ENCODE measurements at regions not wholly inside any gene's neighbourhood (a gene's known extent, or its start where the extent isn't known, plus 50 kb on each side); places are given as distances from the start of the nearest gene placed in this dataset.

DNA sequence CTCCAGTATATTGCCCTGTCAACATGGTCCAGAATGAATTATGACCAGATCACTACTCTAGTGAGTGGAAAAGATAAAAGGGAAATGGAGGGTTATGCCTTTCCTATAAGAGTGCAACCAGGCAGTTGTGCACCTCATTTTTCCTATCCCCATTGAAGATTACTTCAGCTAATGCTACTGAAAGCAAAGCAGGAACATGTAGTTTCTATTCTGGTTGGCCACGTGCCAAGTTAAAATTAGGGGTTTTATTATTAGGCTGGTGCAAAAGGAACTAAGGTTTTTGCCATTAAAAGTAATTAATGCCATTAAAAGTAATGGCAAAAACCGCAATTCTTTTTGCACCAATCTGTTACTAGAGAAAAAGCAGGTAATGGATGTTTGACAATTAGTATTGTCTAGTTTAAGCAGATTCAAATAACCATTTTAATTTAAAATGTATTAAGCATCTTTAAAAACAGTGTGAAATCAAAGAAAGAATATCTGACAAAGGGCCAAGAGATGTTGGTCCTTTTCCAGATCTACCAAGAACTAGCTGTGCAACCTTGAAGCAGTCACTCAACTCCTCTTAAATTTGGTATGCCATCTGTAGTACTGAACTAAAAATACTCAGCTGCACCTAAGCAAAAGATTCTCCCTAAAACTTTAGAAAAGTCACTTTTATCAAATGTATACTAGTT, 567.5 kb upstream of the CCDC54 start:
- Histone ChIP-seq H3K27me3 (ENCODE audit: control insufficient read depth in 2 of 2, insufficient read depth in 2 of 2, low read length in 2 of 2) (no peaks in the 10 kb centered on the region), H3K36me3 (ENCODE audit: control insufficient read depth in 2 of 2, insufficient read depth in 2 of 2, low read length in 2 of 2) (no peaks in the 10 kb centered on the region), H3K4me3 (ENCODE audit: low read length in 2 of 2) (no peak overlapping the region), H3K27ac (ENCODE audit: low read depth in 2 of 2, low read length in 2 of 2) (no peak overlapping the region), H3K4me1 (ENCODE audit: control insufficient read depth in 2 of 2, insufficient read depth in 2 of 2, low read length in 2 of 2) (no peaks in the 10 kb centered on the region), H3K9me3 (ENCODE audit: control insufficient read depth in 2 of 2, low read length in 2 of 2) (no peaks in the 10 kb centered on the region), H3K9ac (ENCODE audit: low read depth in 1 of 2, low read length in 2 of 2) (no peak overlapping the region)

DNA sequence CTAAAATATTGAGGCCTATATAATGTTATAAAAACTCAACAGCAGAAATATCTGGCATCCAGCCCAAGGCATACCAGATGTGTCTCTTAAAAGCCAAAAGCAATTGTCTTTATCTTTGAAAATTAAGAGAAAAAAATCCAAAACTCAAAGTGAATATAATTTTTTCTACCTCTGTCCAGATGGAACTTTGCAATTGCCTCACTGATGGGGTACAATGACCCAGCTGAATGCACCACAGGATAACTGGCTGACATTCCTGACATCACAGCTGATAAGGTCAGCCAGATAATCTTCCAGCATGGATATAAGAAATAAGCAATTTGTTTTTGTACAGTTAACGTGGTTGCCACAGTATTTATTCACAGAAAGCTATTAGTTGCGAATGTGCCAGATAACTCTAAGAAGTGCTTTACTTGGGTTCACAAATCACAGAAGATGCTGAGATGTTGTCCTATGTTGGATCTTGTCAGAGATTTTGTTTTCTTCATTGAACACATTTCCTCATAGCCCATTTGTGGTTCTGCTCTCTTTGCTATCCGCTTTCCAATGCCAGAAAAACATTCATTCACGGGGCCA, 566.9 kb upstream of the CCDC54 start:
- Histone ChIP-seq H3K36me3 (ENCODE audit: control insufficient read depth in 2 of 2, insufficient read depth in 2 of 2, low read length in 2 of 2) (no peaks in the 10 kb centered on the region), H3K4me1 (ENCODE audit: control insufficient read depth in 2 of 2, insufficient read depth in 2 of 2, low read length in 2 of 2) (no peaks in the 10 kb centered on the region), H3K9ac (ENCODE audit: low read depth in 1 of 2, low read length in 2 of 2) (no peak overlapping the region), H3K9me3 (ENCODE audit: control insufficient read depth in 2 of 2, low read length in 2 of 2) (no peaks in the 10 kb centered on the region), H3K27me3 (ENCODE audit: control insufficient read depth in 2 of 2, insufficient read depth in 2 of 2, low read length in 2 of 2) (no peaks in the 10 kb centered on the region), H3K4me3 (ENCODE audit: low read length in 2 of 2) (no peak overlapping the region), H3K27ac (ENCODE audit: low read depth in 2 of 2, low read length in 2 of 2) (no peak overlapping the region)

DNA sequence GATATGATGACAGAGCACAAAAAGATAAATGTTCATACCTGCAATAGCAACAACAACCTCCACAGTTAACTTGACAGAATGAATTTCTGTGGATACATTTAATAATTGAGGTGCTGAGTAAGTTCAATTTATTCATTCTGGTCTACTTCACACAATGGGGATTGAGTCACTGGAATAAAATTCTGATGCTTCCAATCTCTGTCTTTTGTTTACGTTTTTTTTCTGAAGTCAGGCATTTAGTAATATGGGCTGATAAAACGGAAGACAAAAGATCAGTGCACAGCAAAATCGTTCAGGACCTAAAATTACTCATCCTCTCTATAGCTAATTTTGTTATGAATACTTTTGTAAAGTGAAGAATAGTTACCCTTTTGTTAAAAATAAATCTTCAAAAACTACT, 565.9 kb upstream of the CCDC54 start:
- Histone ChIP-seq H3K27ac (ENCODE audit: low read depth in 2 of 2, low read length in 2 of 2) (no peak overlapping the region), H3K9me3 (ENCODE audit: control insufficient read depth in 2 of 2, low read length in 2 of 2) (no peaks in the 10 kb centered on the region), H3K4me1 (ENCODE audit: control insufficient read depth in 2 of 2, insufficient read depth in 2 of 2, low read length in 2 of 2) (no peaks in the 10 kb centered on the region), H3K27me3 (ENCODE audit: control insufficient read depth in 2 of 2, insufficient read depth in 2 of 2, low read length in 2 of 2) (no peaks in the 10 kb centered on the region), H3K4me3 (ENCODE audit: low read length in 2 of 2) (no peak overlapping the region), H3K36me3 (ENCODE audit: control insufficient read depth in 2 of 2, insufficient read depth in 2 of 2, low read length in 2 of 2) (no peaks in the 10 kb centered on the region), H3K9ac (ENCODE audit: low read depth in 1 of 2, low read length in 2 of 2) (no peak overlapping the region)

DNA sequence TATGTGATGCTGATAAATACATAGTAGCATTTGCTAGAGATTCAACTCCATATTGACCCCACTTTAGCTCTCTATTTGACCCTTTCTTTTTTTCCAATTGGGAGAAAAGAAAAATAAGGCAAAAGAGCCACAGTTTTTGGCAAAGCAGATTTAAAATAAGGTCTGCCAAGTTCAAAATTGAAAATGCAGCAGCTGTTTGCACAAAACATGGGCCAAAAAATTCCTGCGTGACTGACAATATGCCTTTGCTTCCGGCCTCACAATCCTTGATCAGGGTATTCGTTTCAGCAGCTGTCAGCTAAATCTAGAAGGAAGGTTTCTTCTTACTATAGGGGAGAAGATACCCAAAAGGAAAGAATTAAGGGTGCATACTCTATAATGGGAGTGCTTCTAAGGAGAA, 563.5 kb upstream of the CCDC54 start:
- Histone ChIP-seq H3K4me1 (ENCODE audit: control insufficient read depth in 2 of 2, insufficient read depth in 2 of 2, low read length in 2 of 2) (no peaks in the 10 kb centered on the region), H3K27ac (ENCODE audit: low read depth in 2 of 2, low read length in 2 of 2) (no peak overlapping the region), H3K9ac (ENCODE audit: low read depth in 1 of 2, low read length in 2 of 2) (no peak overlapping the region), H3K4me3 (ENCODE audit: low read length in 2 of 2) (no peak overlapping the region), H3K9me3 (ENCODE audit: control insufficient read depth in 2 of 2, low read length in 2 of 2) (no peaks in the 10 kb centered on the region), H3K27me3 (ENCODE audit: control insufficient read depth in 2 of 2, insufficient read depth in 2 of 2, low read length in 2 of 2) (no peaks in the 10 kb centered on the region), H3K36me3 (ENCODE audit: control insufficient read depth in 2 of 2, insufficient read depth in 2 of 2, low read length in 2 of 2) (no peaks in the 10 kb centered on the region)

DNA sequence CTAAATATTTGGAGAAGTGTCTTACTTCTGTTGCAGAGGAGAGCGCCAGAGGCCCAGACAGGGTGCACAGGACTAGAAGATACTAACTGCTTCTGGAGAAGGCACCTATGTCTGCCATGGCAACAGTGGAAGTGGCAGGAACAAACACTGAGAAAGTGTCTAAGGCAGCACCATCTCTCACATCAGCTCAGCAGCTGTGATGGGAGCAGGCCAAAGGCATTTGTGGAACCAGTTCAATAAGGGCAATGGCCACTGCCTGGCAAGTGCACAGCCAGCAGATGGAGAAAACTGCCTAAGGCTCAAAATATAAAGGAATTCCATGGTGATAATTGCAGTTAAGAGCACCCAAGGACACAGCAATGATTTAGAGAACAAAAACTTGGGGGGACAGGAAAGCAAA, 563.0 kb upstream of the CCDC54 start:
- Histone ChIP-seq H3K9ac (ENCODE audit: low read depth in 1 of 2, low read length in 2 of 2) (no peak overlapping the region), H3K4me3 (ENCODE audit: low read length in 2 of 2) (no peak overlapping the region), H3K27me3 (ENCODE audit: control insufficient read depth in 2 of 2, insufficient read depth in 2 of 2, low read length in 2 of 2) (no peaks in the 10 kb centered on the region), H3K36me3 (ENCODE audit: control insufficient read depth in 2 of 2, insufficient read depth in 2 of 2, low read length in 2 of 2) (no peaks in the 10 kb centered on the region), H3K9me3 (ENCODE audit: control insufficient read depth in 2 of 2, low read length in 2 of 2) (no peaks in the 10 kb centered on the region), H3K27ac (ENCODE audit: low read depth in 2 of 2, low read length in 2 of 2) (no peak overlapping the region), H3K4me1 (ENCODE audit: control insufficient read depth in 2 of 2, insufficient read depth in 2 of 2, low read length in 2 of 2) (no peaks in the 10 kb centered on the region)

DNA sequence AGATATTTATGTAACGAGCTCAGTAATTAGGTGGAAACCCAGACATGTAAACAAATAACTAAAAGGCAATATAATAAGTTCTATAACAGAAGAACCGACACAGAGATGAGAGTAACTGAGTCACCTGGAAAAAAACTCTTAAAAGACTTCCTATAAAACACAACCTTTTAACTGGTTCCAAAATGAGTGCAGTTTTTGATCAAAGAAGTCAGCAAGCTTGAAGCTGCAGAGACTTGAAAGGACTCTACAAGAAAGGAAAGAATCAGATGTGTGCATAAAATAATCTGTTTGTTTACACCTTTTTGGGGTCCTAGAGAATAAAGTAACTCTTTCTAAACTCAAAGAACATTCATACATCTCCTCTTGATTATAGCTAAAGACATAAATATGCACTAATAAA, 560.4 kb upstream of the CCDC54 start:
- no peak overlapping the region for H3K4me3 ChIP-seq (ENCODE audit: low read length in 2 of 2)
- H3K27ac ChIP-seq (ENCODE audit: low read depth in 2 of 2, low read length in 2 of 2): no peak overlapping the region
- H3K27me3 ChIP-seq (ENCODE audit: control insufficient read depth in 2 of 2, insufficient read depth in 2 of 2, low read length in 2 of 2): no peaks in the 10 kb centered on the region
- no peaks in the 10 kb centered on the region for H3K36me3 ChIP-seq (ENCODE audit: control insufficient read depth in 2 of 2, insufficient read depth in 2 of 2, low read length in 2 of 2)
- peaks cover 0 to 2% of the 10 kb centered on the region in 2 donors for H3K9me3 ChIP-seq (ENCODE audit: control insufficient read depth in 2 of 2, low read length in 2 of 2)
- no peak overlapping the region for H3K9ac ChIP-seq (ENCODE audit: low read depth in 1 of 2, low read length in 2 of 2)
- H3K4me1 ChIP-seq (ENCODE audit: control insufficient read depth in 2 of 2, insufficient read depth in 2 of 2, low read length in 2 of 2): no peaks in the 10 kb centered on the region

DNA sequence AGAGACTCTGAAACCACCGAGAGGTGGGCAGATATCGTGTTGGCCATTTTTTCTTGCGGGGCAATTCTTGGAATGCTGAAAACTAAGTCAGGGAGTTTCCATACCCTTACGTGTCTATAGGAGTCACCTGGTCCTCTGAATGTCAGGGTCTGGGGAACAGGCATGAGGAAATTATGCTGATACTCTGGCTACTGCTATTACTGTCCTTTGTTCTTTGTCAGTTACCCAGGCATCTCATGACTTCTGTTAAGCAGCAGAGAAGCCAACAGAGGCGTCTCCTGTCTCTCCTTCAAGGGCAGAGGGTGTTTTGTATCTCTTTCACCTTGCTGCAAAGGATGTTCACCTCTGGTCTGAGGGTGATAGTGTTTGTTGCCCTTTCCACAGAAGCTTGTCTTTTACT, 559.5 kb upstream of the CCDC54 start:
- Histone ChIP-seq H3K27ac (ENCODE audit: low read depth in 2 of 2, low read length in 2 of 2) (no peak overlapping the region), H3K4me1 (ENCODE audit: control insufficient read depth in 2 of 2, insufficient read depth in 2 of 2, low read length in 2 of 2) (no peaks in the 10 kb centered on the region), H3K4me3 (ENCODE audit: low read length in 2 of 2) (no peak overlapping the region), H3K9ac (ENCODE audit: low read depth in 1 of 2, low read length in 2 of 2) (no peak overlapping the region), H3K27me3 (ENCODE audit: control insufficient read depth in 2 of 2, insufficient read depth in 2 of 2, low read length in 2 of 2) (no peaks in the 10 kb centered on the region), H3K9me3 (ENCODE audit: control insufficient read depth in 2 of 2, low read length in 2 of 2) (peaks cover 0 to 2% of the 10 kb centered on the region in 2 donors), H3K36me3 (ENCODE audit: control insufficient read depth in 2 of 2, insufficient read depth in 2 of 2, low read length in 2 of 2) (no peaks in the 10 kb centered on the region)

DNA sequence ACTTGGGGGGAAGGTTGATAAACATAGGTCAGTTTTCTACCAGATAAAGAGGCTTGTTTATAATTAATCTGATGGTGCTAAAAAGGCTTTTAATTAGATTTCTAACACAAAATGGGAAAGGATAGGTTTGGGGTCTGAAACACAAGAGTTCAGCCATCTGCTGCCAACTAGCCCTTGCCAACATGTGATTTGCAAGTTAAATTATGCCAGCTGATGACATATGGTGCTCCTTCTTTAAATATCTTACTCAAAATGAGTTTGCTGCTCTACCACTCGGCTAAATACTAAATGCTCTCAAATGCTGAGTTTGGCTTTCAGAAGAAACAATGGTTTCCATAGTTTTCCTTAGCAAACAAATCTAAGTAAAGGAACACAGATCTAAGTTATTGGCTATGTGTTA, 557.8 kb upstream of the CCDC54 start:
- Histone ChIP-seq H3K4me3 (ENCODE audit: low read length in 2 of 2) (no peak overlapping the region), H3K4me1 (ENCODE audit: control insufficient read depth in 2 of 2, insufficient read depth in 2 of 2, low read length in 2 of 2) (no peaks in the 10 kb centered on the region), H3K36me3 (ENCODE audit: control insufficient read depth in 2 of 2, insufficient read depth in 2 of 2, low read length in 2 of 2) (no peaks in the 10 kb centered on the region), H3K9me3 (ENCODE audit: control insufficient read depth in 2 of 2, low read length in 2 of 2) (peaks cover 0 to 2% of the 10 kb centered on the region in 2 donors), H3K27ac (ENCODE audit: low read depth in 2 of 2, low read length in 2 of 2) (no peak overlapping the region), H3K27me3 (ENCODE audit: control insufficient read depth in 2 of 2, insufficient read depth in 2 of 2, low read length in 2 of 2) (no peaks in the 10 kb centered on the region), H3K9ac (ENCODE audit: low read depth in 1 of 2, low read length in 2 of 2) (no peak overlapping the region)

DNA sequence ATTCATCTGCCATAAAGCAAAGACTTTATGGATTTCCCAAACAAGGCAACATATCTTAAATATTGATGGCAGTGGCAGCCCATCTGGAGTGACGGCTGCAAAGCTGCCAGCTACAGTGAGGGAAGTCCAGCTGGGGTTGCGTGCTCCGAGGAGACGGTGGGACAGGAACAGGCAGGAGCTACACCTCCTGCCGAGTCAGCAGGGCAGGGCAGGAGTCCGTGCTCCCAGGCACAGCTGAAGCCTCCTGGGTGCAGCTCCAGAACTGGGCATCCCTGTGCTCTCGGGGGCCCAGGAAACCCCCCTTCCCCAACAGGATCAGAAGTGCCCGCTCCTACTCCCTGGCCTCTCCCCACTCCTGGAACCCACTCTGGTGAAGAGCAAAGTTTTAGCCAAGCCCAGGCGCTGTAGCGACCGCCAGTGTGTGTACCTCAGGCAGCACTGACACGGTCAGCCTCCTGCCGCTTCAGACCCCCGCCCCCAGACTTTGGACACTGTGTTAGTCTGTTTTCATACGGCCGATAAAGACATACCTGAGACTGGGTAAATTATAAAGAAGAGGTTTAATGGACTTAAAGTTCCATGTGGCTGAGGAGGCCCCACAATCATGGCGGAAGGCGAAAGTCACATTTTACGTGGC, 556.4 kb upstream of the CCDC54 start:
- H3K27me3 ChIP-seq (ENCODE audit: control insufficient read depth in 2 of 2, insufficient read depth in 2 of 2, low read length in 2 of 2): no peaks in the 10 kb centered on the region
- H3K4me1 ChIP-seq (ENCODE audit: control insufficient read depth in 2 of 2, insufficient read depth in 2 of 2, low read length in 2 of 2): no peaks in the 10 kb centered on the region
- no peaks in the 10 kb centered on the region for H3K36me3 ChIP-seq (ENCODE audit: control insufficient read depth in 2 of 2, insufficient read depth in 2 of 2, low read length in 2 of 2)
- no peak overlapping the region for H3K4me3 ChIP-seq (ENCODE audit: low read length in 2 of 2)
- no peak overlapping the region for H3K27ac ChIP-seq (ENCODE audit: low read depth in 2 of 2, low read length in 2 of 2)
- no peak overlapping the region for H3K9ac ChIP-seq (ENCODE audit: low read depth in 1 of 2, low read length in 2 of 2)
- peaks cover 0 to 2% of the 10 kb centered on the region in 2 donors for H3K9me3 ChIP-seq (ENCODE audit: control insufficient read depth in 2 of 2, low read length in 2 of 2)

DNA sequence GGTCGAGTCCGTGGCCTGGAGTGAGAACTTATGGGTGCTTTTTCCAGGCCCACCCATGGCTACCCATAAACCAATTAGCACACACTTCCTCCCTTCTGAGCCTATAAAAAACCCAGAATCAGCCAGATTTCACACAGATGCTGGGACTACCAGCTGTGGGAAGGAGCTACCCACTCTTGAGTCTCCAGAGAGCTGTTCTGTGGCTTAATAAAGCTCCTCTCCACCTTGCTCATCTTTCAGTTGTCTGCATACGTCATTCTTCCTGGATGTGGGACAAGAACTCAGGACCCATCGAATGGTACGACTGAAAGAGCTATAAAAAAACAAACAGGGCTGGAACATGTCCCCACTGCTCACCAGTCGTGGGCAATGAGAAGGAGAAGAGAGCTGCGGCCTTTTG, 555.4 kb upstream of the CCDC54 start:
- H3K27ac ChIP-seq (ENCODE audit: low read depth in 2 of 2, low read length in 2 of 2): no peak overlapping the region
- H3K4me3 ChIP-seq (ENCODE audit: low read length in 2 of 2): no peak overlapping the region
- H3K4me1 ChIP-seq (ENCODE audit: control insufficient read depth in 2 of 2, insufficient read depth in 2 of 2, low read length in 2 of 2): no peaks in the 10 kb centered on the region
- no peaks in the 10 kb centered on the region for H3K36me3 ChIP-seq (ENCODE audit: control insufficient read depth in 2 of 2, insufficient read depth in 2 of 2, low read length in 2 of 2)
- no peaks in the 10 kb centered on the region for H3K27me3 ChIP-seq (ENCODE audit: control insufficient read depth in 2 of 2, insufficient read depth in 2 of 2, low read length in 2 of 2)
- H3K9me3 ChIP-seq (ENCODE audit: control insufficient read depth in 2 of 2, low read length in 2 of 2): peaks cover 0 to 2% of the 10 kb centered on the region in 2 donors
- H3K9ac ChIP-seq (ENCODE audit: low read depth in 1 of 2, low read length in 2 of 2): no peak overlapping the region
